Fibroblast of lung (primary cell): ENCODE measurements at regions not wholly inside any gene's neighbourhood (a gene's known extent, or its start where the extent isn't known, plus 50 kb on each side); places are given as distances from the start of the nearest gene placed in this dataset.
A peak's percentile ranks its signal among the peaks of the same experiment; 100 is the strongest.

ENCODE experiments used
- DNase-seq, 2 donors: peaks; one replicate each; pipeline versions ENCODE4 v3.0.0 to v3.0.0-alpha.2; 2010; ENCODE audit warnings: low read depth in 2 of 2
- H2AFZ ChIP-seq: 2 replicates; pipeline ENCODE4 v1.5.1; 2012; ENCODE audit warnings: low read length, control low read depth, inconsistent platforms
- H3K27ac ChIP-seq: 2 replicates; pipeline ENCODE4 v1.5.1; 2011; ENCODE audit warnings: low read length, control low read depth; ENCODE audit not compliant: insufficient read depth
- H3K27me3 ChIP-seq: 2 replicates; pipeline ENCODE4 v1.5.1; 2011; ENCODE audit warnings: mild to moderate bottlenecking, low read length; ENCODE audit not compliant: control insufficient read depth, insufficient read depth
- H3K36me3 ChIP-seq: 2 replicates; pipeline ENCODE4 v1.5.1; 2011; ENCODE audit warnings: low read length; ENCODE audit not compliant: control insufficient read depth, insufficient read depth
- H3K4me1 ChIP-seq: 2 replicates; pipeline ENCODE4 v1.5.1; 2011; ENCODE audit warnings: low read length; ENCODE audit not compliant: control insufficient read depth, insufficient read depth; ENCODE audit errors: extremely low read depth
- H3K4me2 ChIP-seq: 2 replicates; pipeline ENCODE4 v1.5.1; 2011; ENCODE audit warnings: low read length, control low read depth; ENCODE audit not compliant: insufficient read depth; ENCODE audit errors: extremely low read depth
- H3K4me3 ChIP-seq, 4 experiments: fragments of 200-600 bp in 1 of 4; sonication (generic) in 1 of 4; replicated peaks in 1 of 4; 2 replicates each; pipeline ENCODE4 v1.5.1; 2011 to 2016; ENCODE audit warnings: low read length in 4 of 4, low read depth in 3 of 4, mild to moderate bottlenecking in 3 of 4, control low read depth in 2 of 4, inconsistent platforms in 1 of 4, mixed read lengths in 1 of 4; ENCODE audit not compliant: insufficient read depth in 1 of 4; ENCODE audit errors: control extremely low read depth in 1 of 4
- H3K79me2 ChIP-seq: 2 replicates; pipeline ENCODE4 v1.5.1; 2012; ENCODE audit warnings: mild to moderate bottlenecking, low read length, inconsistent platforms; ENCODE audit not compliant: control insufficient read depth, insufficient read depth
- H3K9ac ChIP-seq: 2 replicates; pipeline ENCODE4 v1.5.1; 2011; ENCODE audit warnings: mild to moderate bottlenecking, low read length, control low read depth; ENCODE audit not compliant: insufficient read depth
- H3K9me3 ChIP-seq: 2 replicates; pipeline ENCODE4 v1.5.1; 2012; ENCODE audit warnings: low read depth, low read length; ENCODE audit not compliant: control insufficient read depth, insufficient read depth
- H4K20me1 ChIP-seq: 2 replicates; pipeline ENCODE4 v1.5.1; 2011; ENCODE audit warnings: low read length; ENCODE audit not compliant: control insufficient read depth, insufficient read depth; ENCODE audit errors: extremely low read depth
- EZH2 ChIP-seq: IDR thresholded peaks from 2 replicates; pipeline ENCODE4 v1.5.1; 2012; ENCODE audit warnings: low read length, control low read depth, mild to moderate bottlenecking; ENCODE audit errors: missing control alignments
- TF ChIP-seq, protein P1 (sequence below), 2 donors: IDR thresholded peaks in 1 of 2; conservative IDR thresholded peaks in 1 of 2; 1 replicate in 1 of 2; 2 replicates in 1 of 2; pipeline ENCODE4 v1.5.1; 2011 to 2012; ENCODE audit warnings: low read length in 2 of 2, control low read depth in 1 of 2, inconsistent platforms in 1 of 2, low read depth in 1 of 2, mild to moderate bottlenecking in 1 of 2

DNA sequence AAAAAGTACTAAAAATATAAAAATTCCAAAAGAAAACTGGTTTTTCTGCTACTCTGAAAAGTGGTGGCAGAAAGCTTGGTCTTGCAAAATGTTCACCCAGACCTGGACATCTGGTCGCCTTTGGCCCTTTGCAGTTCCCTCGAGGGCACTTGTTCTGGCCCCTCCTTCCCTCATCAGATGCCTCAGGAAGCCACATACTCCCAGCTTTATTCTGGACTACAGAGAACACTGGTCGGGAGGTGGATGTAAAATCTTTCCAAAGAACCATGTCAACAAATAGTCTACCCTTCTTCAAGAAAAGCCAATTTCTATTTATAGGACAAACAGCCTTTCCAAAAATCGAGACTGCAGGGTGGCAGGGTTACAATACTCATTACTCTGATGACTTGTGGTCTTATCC lies 726.1 kb downstream of the TNS3 start:
- Histone ChIP-seq H3K36me3 (no peaks in the 10 kb centered on the region), H3K4me1 (peaks cover 5% of the 10 kb centered on the region), H3K79me2 (no peaks in the 10 kb centered on the region), H3K4me3 (no peak overlapping the region), H3K4me2 (no peak overlapping the region), H3K27me3 (no peaks in the 10 kb centered on the region), H2AFZ (no peak overlapping the region), H3K27ac (no peak overlapping the region), H3K9me3 (no peaks in the 10 kb centered on the region), H3K9ac (no peak overlapping the region), H4K20me1 (no peaks in the 10 kb centered on the region)
- TF ChIP-seq, protein P1, sequence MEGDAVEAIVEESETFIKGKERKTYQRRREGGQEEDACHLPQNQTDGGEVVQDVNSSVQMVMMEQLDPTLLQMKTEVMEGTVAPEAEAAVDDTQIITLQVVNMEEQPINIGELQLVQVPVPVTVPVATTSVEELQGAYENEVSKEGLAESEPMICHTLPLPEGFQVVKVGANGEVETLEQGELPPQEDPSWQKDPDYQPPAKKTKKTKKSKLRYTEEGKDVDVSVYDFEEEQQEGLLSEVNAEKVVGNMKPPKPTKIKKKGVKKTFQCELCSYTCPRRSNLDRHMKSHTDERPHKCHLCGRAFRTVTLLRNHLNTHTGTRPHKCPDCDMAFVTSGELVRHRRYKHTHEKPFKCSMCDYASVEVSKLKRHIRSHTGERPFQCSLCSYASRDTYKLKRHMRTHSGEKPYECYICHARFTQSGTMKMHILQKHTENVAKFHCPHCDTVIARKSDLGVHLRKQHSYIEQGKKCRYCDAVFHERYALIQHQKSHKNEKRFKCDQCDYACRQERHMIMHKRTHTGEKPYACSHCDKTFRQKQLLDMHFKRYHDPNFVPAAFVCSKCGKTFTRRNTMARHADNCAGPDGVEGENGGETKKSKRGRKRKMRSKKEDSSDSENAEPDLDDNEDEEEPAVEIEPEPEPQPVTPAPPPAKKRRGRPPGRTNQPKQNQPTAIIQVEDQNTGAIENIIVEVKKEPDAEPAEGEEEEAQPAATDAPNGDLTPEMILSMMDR (conservative IDR thresholded peaks at IDR 0.05 in 1 of 2, IDR thresholded peaks at IDR 0.05 in 1 of 2; ENCODE audit: low read depth in 1 of 2, low read length in 2 of 2), result no peak
- TF ChIP-seq EZH2, result no peak
- peak in 1 of 2 donors; percentile 25 for DNase-seq

DNA sequence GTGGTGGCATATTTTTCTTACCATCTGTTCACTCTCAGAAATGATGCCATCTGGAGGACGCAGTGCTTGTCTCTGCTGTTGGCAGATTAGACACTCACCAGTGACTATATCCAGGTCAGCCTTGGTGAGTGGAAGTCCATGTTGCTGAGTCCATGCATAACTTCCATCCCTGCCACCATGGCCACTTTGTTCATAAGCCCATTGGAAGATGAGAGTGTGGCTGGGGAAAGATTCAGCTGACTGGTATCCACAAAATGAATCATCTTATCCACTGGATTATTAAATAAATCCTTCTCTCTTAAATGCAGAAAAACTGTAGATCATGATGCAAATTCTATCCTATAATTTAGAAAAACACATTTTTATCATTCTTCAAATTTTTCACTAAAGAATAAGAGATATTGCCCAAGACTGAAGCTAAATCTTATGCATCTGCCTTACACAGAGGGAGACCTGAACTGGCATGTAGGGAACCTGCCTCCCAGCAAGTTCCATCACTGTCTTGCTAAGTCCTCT lies 726.9 kb downstream of the TNS3 start:
- TF ChIP-seq EZH2, result no peak
- TF ChIP-seq, protein P1 (conservative IDR thresholded peaks at IDR 0.05 in 1 of 2, IDR thresholded peaks at IDR 0.05 in 1 of 2; ENCODE audit: low read depth in 1 of 2, low read length in 2 of 2), result no peak
- Histone ChIP-seq H3K9ac (no peak overlapping the region), H3K4me2 (no peak overlapping the region), H3K27ac (no peak overlapping the region), H3K79me2 (no peaks in the 10 kb centered on the region), H3K4me1 (peaks cover 5% of the 10 kb centered on the region), H3K4me3 (no peak overlapping the region), H3K9me3 (no peaks in the 10 kb centered on the region), H4K20me1 (no peaks in the 10 kb centered on the region), H2AFZ (no peak overlapping the region), H3K36me3 (no peaks in the 10 kb centered on the region), H3K27me3 (no peaks in the 10 kb centered on the region)
- DNase-seq, result peak; percentile 6 to 75

GRCh38 chr7:46853451-46853850 lies 728.5 kb downstream of the TNS3 start:
- no peak for TF ChIP-seq EZH2
- TF ChIP-seq, protein P1 (conservative IDR thresholded peaks at IDR 0.05 in 1 of 2, IDR thresholded peaks at IDR 0.05 in 1 of 2; ENCODE audit: low read depth in 1 of 2, low read length in 2 of 2), result no peak
- Histone ChIP-seq H3K79me2 (no peaks in the 10 kb centered on the region), H3K9ac (no peak overlapping the region), H3K27ac (no peak overlapping the region), H3K4me3 (no peak overlapping the region), H3K27me3 (no peaks in the 10 kb centered on the region), H3K9me3 (no peaks in the 10 kb centered on the region), H2AFZ (no peak overlapping the region), H3K4me2 (no peak overlapping the region), H3K4me1 (peaks cover 5% of the 10 kb centered on the region), H4K20me1 (no peaks in the 10 kb centered on the region), H3K36me3 (no peaks in the 10 kb centered on the region)
- peak in 1 of 2 donors; percentile 73 for DNase-seq
